HepG2 (cell line): ENCODE measurements at regions not wholly inside any gene's neighbourhood (a gene's known extent, or its start where the extent isn't known, plus 50 kb on each side); places are given as distances from the start of the nearest gene placed in this dataset.

Experiments
- ATAC-seq: fragments of 200-7000 bp; cut with Tn5 transposase; 3 replicates; pipeline ENCODE4 v1.9.1; 2020; ENCODE audit warnings: mild to moderate bottlenecking, moderate library complexity
- BruUV-seq: library from RNA; stranded (reverse); fragments of 400-500 nt; replicated peaks from 2 replicates; lab custom pipeline; 2021; lab: Mats Ljungman, UMichigan
- CTCF ChIA-PET: fragments of 300-600 bp; formaldehyde crosslinking; extraction: SDS; loops from one replicate; lab custom pipeline; 2021; ENCODE audit warnings: low total read pairs, inconsistent platforms, low intra/inter-chr PET ratio; lab: Yijun Ruan, JAX
- POLR2A ChIA-PET: fragments of 350-600 bp; sonication (Branson Sonifier 250); formaldehyde crosslinking; loops from one replicate; lab custom pipeline; 2020; ENCODE audit warnings: antibody characterized with exemption, inconsistent platforms; lab: Yijun Ruan, JAX
- DNase-seq: peaks from one replicate; pipeline ENCODE4 v3.0.0-alpha.2; 2015; ENCODE audit warnings: low spot score
- FAIRE-seq: peaks from 3 replicates; lab custom pipeline; 2011; peaks lifted over from hg19 to GRCh38; lab: Jason Lieb, UNC
- H2AFZ ChIP-seq: one replicate; pipeline ENCODE4 v1.6.1; 2011; ENCODE audit warnings: low read length, inconsistent platforms
- H3K27ac ChIP-seq: fragments of 300-600 bp; 3 replicates; pipeline ENCODE4 v1.8.0; 2011; ENCODE audit warnings: mixed run types, mild to moderate bottlenecking, mixed read lengths, low read length, inconsistent platforms; ENCODE audit not compliant: insufficient read depth; ENCODE audit errors: extremely low read length
- H3K27me3 ChIP-seq, 2 experiments: fragments of 200-600 bp in 1 of 2; 2 replicates in 1 of 2; 3 replicates in 1 of 2; pipeline versions ENCODE4 v1.6.0 to v1.8.0; 2011; ENCODE audit warnings: low read length in 2 of 2, mild to moderate bottlenecking in 2 of 2, moderate library complexity in 2 of 2, inconsistent platforms in 1 of 2; ENCODE audit not compliant: insufficient read depth in 2 of 2, control insufficient read depth in 1 of 2
- H3K36me3 ChIP-seq, 2 experiments: fragments of 200-600 bp in 1 of 2; replicated peaks in 1 of 2; 2 replicates in 1 of 2; 3 replicates in 1 of 2; pipeline versions ENCODE4 v1.5.1 to v1.8.0; 2011; ENCODE audit warnings: low read length in 2 of 2, inconsistent platforms in 1 of 2; ENCODE audit not compliant: insufficient read depth in 2 of 2, control insufficient read depth in 1 of 2
- H3K4me1 ChIP-seq: 2 replicates; pipeline ENCODE4 v1.5.1; 2012; ENCODE audit warnings: low read length, inconsistent platforms; ENCODE audit not compliant: insufficient read depth
- H3K4me2 ChIP-seq: 2 replicates; pipeline ENCODE4 v1.6.0; 2011; ENCODE audit warnings: low read depth, low read length, inconsistent platforms
- H3K4me3 ChIP-seq, 3 experiments: fragments of 200-600 bp in 1 of 3; sonication (generic), shearing (Covaris generic) in 1 of 3; replicated peaks in 1 of 3; 2 replicates each; pipeline ENCODE4 v1.5.1; 2011 to 2016; ENCODE audit warnings: low read length in 3 of 3, inconsistent platforms in 2 of 3, low read depth in 2 of 3, mild to moderate bottlenecking in 2 of 3, control low read depth in 1 of 3, mixed read lengths in 1 of 3; ENCODE audit not compliant: insufficient read depth in 1 of 3
- H3K79me2 ChIP-seq: one replicate; pipeline ENCODE4 v1.6.1; 2011; ENCODE audit warnings: low read length, inconsistent platforms; ENCODE audit not compliant: insufficient read depth
- H3K9ac ChIP-seq: 2 replicates; pipeline ENCODE4 v1.6.0; 2011; ENCODE audit warnings: mild to moderate bottlenecking, low read depth, low read length, inconsistent platforms; ENCODE audit not compliant: insufficient read depth
- H3K9me3 ChIP-seq: 2 replicates; pipeline ENCODE4 v1.5.1; 2012; ENCODE audit warnings: mild to moderate bottlenecking, low read length
- H4K20me1 ChIP-seq: 2 replicates; pipeline ENCODE4 v1.6.0; 2011; ENCODE audit warnings: inconsistent platforms, mild to moderate bottlenecking, low read length, moderate library complexity; ENCODE audit not compliant: insufficient read depth
- BRF2 ChIP-seq: sonication (generic); formaldehyde crosslinking; IDR thresholded peaks from 2 replicates; pipeline ENCODE4 v1.8.1; 2022; ENCODE audit warnings: mild to moderate bottlenecking, missing genetic modification reagents
- KDM6A ChIP-seq: IDR thresholded peaks from 2 replicates; pipeline ENCODE4 v1.6.1; 2016; ENCODE audit warnings: low read depth
- MYNN ChIP-seq: sonication (generic); formaldehyde crosslinking; IDR thresholded peaks from 2 replicates; pipeline ENCODE4 v1.4.0; 2020; ENCODE audit warnings: mild to moderate bottlenecking, low read depth, missing genetic modification reagents
- XBP1 ChIP-seq: sonication (generic); formaldehyde crosslinking; IDR thresholded peaks from 2 replicates; pipeline ENCODE4 v1.5.0; 2020; ENCODE audit warnings: missing genetic modification reagents
- ZNF343 ChIP-seq: sonication (generic); formaldehyde crosslinking; IDR thresholded peaks from 2 replicates; pipeline ENCODE4 v1.4.0; 2020; ENCODE audit warnings: mild to moderate bottlenecking, missing genetic modification reagents
- ZNF7 ChIP-seq: IDR thresholded peaks from 2 replicates; pipeline ENCODE4 v1.6.1; 2016; ENCODE audit warnings: missing biosample characterization, missing genetic modification reagents
- ZNF782 ChIP-seq: sonication (generic); formaldehyde crosslinking; IDR thresholded peaks from 2 replicates; pipeline ENCODE4 v1.4.0; 2020; ENCODE audit warnings: missing genetic modification reagents, mild to moderate bottlenecking, borderline replicate concordance
- ZNF784 ChIP-seq: sonication (generic); formaldehyde crosslinking; IDR thresholded peaks from 2 replicates; pipeline ENCODE4 v1.5.1; 2020; ENCODE audit warnings: missing genetic modification reagents, mild to moderate bottlenecking, borderline replicate concordance
- WGBS: methylation state at CpG from one replicate; pipeline ENCODE4 v1.1.6; 2017; ENCODE audit warnings: low lambda C conversion rate; 5-methylcytosine and 5-hydroxymethylcytosine counted together
- in situ Hi-C: cut with HindIII; loops from 2 replicates; pipeline ENCODE4 v1.10.0; 2017; ENCODE audit warnings: low pct_unique_long_range_greater_than_20kb; ENCODE audit not compliant: extremely low pct_ligation_motif_present
- intact Hi-C: fragments of 100-400 bp; cut with micrococcal nuclease; formaldehyde crosslinking; loops from one replicate; pipeline ENCODE4 v1.10.0; 2022; ENCODE audit not compliant: unreplicated experiment
- TF ChIP-seq, protein P1 (sequence below): sonication (generic); formaldehyde crosslinking; IDR thresholded peaks from 2 replicates; pipeline ENCODE4 v1.4.0; 2020; ENCODE audit warnings: missing genetic modification reagents
- TF ChIP-seq, protein P2 (sequence below): sonication (generic); formaldehyde crosslinking; IDR thresholded peaks from 2 replicates; pipeline ENCODE4 v1.4.0; 2020; ENCODE audit warnings: mild to moderate bottlenecking, missing genetic modification reagents, borderline replicate concordance

DNA sequence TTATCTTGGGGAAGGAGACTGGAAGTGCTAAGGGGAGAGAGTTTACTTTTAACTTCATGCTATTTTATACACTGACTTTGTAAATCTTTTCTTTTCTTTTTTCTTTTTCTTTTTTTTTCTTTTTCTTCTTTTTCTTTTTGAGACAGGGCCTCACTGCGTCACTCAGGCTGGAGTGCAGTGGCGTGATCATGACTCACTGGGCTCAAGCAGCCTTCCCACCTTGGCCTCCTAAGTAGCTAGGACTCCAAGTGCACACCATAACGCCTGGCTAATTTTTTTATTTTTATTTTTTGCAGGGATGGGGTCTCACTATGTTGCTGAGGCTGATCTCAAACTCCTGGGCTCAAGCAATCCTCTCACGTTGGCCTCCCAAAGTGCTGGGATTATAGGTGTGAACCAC, 294.6 kb upstream of the PRICKLE1 start:
- no peak for FAIRE-seq
- no peak for TF ChIP-seq XBP1
- no peak for TF ChIP-seq MYNN (CRISPR knock-in tag)
- TF ChIP-seq BRF2: no peak
- no peak for TF ChIP-seq ZNF784
- TF ChIP-seq, protein P1, sequence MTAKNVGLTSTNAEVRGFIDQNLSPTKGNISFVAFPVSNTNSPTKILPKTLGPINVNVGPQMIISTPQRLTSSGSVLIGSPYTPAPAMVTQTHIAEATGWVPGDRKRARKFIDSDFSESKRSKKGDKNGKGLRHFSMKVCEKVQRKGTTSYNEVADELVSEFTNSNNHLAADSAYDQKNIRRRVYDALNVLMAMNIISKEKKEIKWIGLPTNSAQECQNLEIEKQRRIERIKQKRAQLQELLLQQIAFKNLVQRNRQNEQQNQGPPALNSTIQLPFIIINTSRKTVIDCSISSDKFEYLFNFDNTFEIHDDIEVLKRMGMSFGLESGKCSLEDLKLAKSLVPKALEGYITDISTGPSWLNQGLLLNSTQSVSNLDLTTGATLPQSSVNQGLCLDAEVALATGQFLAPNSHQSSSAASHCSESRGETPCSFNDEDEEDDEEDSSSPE (CRISPR knock-in tag): no peak
- no peak for TF ChIP-seq ZNF343 (CRISPR knock-in tag)
- TF ChIP-seq ZNF782 (CRISPR knock-in tag): no peak
- TF ChIP-seq KDM6A (CRISPR knock-in tag): no peak
- no peak for TF ChIP-seq ZNF7 (CRISPR knock-in tag)
- TF ChIP-seq, protein P2, sequence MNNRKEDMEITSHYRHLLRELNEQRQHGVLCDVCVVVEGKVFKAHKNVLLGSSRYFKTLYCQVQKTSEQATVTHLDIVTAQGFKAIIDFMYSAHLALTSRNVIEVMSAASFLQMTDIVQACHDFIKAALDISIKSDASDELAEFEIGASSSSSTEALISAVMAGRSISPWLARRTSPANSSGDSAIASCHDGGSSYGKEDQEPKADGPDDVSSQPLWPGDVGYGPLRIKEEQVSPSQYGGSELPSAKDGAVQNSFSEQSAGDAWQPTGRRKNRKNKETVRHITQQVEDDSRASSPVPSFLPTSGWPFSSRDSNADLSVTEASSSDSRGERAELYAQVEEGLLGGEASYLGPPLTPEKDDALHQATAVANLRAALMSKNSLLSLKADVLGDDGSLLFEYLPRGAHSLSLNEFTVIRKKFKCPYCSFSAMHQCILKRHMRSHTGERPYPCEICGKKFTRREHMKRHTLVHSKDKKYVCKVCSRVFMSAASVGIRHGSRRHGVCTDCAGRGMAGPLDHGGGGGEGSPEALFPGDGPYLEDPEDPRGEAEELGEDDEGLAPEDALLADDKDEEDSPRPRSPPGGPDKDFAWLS: no peak
- ChIA-PET POLR2A (no interaction called here), CTCF (no interaction called here)
- no peak overlapping the region for H3K27ac ChIP-seq
- no peaks in the 10 kb centered on the region for H3K4me1 ChIP-seq
- intact Hi-C loops (no loop called here), in situ Hi-C loops (no loop called here)
- no peak overlapping the region for H2AFZ ChIP-seq
- 2% methylated on average over 4 of the region's 4 CpGs for WGBS
- DNase-seq: no peak
- H3K27me3 ChIP-seq: no peaks in the 10 kb centered on the region
- no peak overlapping the region for H3K4me2 ChIP-seq
- H4K20me1 ChIP-seq: no peaks in the 10 kb centered on the region
- ATAC-seq: no peak
- no peaks in the 10 kb centered on the region for H3K79me2 ChIP-seq
- no TSS peak for BruUV-seq
- H3K9me3 ChIP-seq: no peaks in the 10 kb centered on the region
- no peak overlapping the region for H3K9ac ChIP-seq
- no peak overlapping the region for H3K4me3 ChIP-seq
- H3K36me3 ChIP-seq: no peaks in the 10 kb centered on the region
